Midbrain (tissue), 1 donor: ENCODE measurements at regions not wholly inside any gene's neighbourhood (a gene's known extent, or its start where the extent isn't known, plus 50 kb on each side); places are given as distances from the start of the nearest gene placed in this dataset.

ENCODE experiments used
- DNase-seq: peaks from one replicate; lab custom pipeline; 2025; lab: John Stamatoyannopoulos, UW

DNA sequence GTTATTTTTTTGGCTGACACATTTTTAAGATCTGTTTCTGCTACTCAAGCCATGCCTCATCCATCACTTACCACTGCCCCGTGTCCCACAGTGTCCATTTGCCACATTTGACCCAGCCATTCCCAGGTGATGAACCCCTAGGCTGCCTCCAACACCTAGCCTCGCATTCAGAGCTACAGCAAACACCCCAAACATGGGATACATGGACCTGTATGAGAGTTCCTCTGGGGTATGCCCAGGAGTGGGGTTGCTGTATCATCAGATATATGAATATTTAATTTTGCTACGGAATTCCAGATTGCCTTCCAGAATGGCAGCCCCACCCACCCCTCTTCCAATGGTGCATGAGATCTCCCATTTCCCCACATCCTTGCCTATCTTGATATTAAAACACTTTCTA, 190.1 kb upstream of the RNF32 start:
- DNase-seq = no peak

DNA sequence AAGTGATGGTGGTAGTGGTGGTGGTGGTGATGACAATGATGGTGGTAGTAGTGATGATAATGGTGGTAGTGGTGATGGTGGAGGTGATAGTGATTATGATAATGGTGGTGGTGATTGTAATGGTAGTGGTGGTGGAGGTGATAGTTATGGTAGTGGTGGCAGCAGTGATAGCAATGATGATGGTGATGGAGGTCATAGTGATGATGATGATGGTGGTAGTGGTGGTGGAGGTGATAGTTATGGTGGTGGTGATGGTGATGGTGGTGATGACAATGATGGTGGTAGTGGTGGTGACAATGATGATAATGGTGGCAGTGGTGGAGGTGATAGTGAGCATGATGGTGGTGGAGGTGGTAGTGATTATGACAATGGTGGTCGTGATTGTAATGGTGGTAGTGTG, 191.7 kb upstream of the RNF32 start:
- no peak for DNase-seq

DNA sequence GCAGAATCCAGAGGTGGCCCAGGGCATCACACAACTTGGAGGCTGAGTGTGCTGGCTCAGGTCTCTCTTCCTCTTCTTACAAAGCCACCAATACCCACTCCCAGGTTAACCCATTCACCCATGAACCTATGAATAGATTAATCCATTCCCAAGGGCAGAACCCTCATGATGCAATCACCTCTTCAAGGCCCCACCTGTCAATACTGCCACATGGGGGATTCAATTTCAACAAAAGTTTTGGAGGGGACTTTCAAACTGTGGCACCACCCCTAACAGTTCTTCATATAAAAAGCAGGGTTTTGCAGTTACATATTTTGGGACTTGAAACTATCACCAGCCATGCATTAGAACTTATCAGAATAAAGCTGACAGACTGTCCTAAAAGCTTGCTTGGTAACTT, 193.6 kb upstream of the RNF32 start:
- no peak for DNase-seq

DNA sequence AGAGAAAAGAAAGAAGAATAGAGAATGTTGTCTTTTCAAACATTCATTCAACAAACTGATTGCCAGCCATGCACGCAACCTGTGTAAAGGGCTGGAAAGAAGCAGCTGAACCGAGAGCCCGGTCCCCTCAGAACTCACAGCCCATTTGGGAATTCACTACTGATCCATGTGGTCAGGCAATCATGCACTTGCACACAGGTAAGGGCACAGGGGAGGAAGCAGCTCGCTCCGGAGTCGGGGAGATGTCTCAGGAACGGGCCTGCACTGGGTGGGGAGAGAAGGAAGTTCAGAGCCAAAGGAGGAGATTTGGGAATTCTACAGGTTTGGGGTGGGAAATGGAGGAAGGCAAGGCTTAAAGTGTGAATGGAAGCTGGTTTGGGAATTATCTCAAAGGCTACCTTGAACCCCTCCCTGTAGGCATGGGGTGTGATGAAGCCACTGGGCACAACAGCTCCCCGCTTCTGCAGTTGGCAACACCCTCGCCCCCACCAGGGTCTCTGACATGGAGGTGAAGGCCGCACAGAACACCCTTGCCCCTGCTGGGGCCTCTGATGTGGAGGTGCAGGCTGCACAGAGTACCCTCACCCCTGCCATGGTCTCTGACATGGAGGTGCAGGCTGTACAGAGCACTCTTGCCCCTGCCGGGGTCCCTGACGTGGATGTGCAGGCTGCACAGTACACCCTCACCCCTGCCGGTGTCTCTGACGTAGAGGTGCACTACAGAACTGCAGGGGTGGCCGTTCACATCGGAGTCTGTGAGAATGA, 194.4 kb upstream of the RNF32 start:
- no peak for DNase-seq

DNA sequence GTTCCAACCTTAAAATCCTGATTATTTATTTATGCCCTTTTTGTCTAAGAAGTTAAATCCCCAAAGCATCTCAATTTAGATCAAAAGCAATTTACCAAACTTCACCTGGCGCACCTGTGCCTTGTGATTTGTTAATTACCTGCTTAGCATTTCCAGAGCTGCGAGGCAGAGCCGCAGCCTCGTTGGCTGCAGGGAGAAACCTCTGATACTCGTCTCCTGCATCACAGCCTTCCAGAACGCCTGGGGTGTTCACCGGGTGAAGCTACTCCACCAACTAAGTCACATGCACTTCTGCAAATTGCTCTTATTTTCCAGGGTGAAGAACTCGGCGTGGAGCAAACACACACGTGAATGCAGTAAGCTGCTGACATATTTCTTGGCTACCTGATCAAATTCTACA, 198.1 kb upstream of the RNF32 start:
- DNase-seq = no peak

DNA sequence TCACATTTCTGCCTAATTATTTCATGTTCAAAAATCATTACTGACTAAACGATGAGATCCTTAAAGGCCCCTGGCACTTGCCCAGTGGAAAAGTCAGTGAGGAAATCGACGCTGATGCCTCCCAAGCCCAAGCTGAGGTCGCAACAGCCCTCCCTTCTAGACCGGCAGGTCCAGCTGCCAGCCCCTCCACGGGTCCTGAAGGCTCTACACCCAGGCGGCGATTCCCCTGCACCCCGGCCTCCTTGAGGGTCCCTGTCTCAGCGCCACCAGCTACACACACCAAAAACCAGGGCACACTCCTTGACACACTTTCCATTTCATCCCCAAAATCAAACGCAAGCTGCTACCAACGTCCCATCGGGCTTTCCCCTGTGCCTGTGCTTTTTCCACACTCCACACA, 200.1 kb upstream of the RNF32 start:
- no peak for DNase-seq

DNA sequence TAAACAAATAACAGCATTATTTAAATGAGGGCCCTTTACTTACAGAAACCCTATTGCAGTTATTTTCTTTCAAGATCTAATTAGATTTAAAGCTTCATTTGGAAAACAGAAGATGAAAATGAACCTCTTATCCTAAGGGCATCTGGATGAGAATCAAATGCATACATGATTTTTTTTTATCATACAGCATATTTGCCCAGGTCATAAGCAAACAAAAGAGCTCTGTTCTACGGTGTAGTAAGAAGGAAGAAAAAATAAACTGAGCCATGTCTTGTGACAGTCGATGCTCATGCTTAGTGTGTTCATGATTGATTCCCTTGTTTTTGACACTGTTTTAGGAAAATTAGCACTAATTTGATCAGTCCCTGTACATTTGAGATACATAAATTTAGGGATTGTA, 202.6 kb upstream of the RNF32 start:
- DNase-seq = no peak

DNA sequence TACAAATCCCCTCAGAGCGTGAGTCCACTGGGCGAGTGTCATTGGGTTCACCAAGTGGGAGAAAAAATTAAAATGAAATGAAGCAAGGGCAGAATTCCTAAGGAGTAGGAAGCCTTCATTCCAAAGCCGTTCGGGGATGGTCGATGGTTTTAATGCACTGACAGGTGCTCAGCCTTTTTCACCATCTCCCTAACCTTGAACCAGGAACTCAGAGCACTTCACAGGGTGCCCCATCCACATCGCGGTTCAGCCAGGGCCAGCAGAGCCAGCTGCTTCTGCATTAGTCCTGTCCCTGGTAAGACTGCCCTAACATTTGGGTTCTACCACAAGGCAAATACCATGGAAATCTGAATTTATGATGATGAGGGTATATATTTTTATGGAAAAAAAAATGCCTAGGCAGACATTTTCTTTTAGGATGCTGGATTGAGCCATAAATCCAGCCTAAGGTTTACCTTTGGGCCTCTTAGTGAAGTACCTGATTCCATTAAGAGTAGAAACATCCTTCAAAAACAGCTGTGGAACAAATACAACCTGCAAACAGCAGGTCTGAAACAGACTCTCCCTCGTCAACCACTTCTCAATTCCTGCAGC, 203.5 kb upstream of the RNF32 start:
- DNase-seq = no peak

DNA sequence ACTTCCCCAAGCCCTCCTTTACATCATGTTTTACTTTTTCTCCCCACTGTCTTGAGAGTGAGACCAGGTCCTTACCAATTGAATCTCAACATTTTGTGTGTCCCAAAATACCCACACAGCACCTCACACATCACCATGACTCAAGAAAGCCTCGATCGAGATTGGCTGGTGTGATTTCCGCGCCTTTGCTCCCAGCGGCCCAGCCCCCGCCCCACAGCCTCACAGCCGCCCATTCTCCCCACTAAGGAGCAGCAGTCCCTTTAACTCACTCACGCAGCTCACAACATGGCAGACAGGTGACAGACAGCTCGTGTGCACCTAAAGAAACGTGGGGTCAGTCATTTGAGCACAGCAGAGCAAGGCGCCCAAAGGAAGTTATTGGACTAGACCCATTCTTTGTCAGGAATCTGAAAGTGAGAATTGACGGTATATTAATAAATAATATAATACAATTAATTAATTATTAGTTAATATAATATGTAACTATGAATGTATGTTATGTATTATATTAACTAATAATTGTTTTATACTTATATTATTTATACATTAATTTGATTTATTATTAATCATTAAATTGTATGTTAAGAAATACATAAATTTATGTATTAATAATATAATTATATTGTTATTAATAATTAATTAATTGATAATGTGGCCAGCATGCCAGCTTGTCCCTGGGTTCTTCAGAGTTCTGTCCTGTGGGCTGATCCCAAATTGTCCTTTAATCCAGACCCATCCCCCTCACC, 204.9 kb upstream of the RNF32 start:
- no peak for DNase-seq

DNA sequence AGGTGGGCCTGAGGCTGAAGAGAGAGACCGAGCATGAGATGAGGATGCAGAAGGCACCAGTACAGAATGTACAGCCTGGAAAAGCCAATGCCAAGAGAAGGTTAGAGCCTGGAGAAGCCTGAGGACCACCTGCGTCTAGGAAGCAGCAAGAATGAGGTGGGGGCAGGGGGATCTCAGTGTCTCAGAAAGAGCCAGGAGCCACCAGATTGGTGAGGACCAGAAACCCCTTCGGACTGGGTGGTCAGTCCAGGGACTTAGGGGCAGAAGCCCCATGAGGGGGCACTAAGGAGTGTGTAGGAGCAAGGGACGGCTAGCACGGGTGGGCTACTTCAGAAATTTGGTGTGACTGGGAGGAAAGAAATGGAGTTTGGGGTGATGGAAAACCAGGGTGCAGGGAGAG, 205.9 kb upstream of the RNF32 start:
- DNase-seq = no peak

DNA sequence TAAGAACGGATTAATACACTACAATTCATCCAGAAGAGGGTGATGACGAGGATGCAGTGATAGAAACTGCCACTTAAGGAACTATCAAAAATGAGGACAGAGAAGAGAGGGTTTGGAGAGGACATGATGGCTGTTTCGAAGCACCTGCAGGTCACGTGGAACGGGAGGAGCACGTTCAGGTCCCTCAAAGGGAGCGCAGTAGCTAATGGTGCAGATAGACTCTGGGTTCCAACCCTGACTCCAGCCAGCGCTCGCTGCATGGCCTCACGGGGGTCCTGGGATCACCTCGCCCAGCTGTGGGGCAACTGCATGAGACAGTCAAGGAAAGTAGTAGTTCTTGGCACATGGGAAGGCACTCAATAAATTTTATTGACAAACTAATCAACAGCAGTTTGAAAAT, 208.6 kb upstream of the RNF32 start:
- DNase-seq = no peak

DNA sequence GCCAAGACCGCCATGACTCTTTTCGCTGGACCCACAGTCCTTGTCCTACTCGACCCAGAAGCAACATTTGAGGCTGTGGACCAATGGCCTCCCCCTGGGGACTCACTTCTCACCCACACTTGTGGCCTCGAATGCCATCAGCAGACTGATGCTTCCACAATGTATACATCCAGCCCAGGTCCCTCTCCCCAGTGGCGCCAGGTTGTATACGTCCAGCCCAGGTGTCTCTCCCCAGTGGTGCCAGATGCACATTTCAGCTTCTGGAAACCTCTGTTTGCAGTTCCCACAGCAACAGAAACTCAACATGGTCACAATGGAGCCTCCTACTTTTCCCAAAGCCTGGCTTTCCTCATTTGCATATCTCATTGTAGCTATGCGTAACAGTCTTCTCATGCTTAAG, 210.5 kb upstream of the RNF32 start:
- DNase-seq = no peak

DNA sequence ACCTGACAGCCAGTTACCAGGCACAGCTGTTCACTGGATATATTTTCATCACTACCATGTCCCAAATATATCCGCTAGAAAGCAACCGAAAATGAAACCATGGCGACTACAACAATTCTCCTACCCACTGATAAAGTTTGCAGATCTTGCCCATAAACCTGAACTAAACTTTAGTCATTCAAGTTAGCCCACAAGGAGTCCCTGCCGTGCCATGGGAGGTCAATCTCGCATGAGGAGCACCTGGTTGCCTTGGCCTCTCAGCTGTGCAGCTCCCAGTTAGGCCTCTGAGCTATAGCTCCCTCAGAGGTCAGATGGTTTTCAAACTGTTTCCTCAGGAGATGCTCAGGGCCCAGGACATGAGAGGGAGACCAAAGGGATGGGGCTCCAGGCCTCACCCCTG, 211.1 kb upstream of the RNF32 start:
- no peak for DNase-seq

DNA sequence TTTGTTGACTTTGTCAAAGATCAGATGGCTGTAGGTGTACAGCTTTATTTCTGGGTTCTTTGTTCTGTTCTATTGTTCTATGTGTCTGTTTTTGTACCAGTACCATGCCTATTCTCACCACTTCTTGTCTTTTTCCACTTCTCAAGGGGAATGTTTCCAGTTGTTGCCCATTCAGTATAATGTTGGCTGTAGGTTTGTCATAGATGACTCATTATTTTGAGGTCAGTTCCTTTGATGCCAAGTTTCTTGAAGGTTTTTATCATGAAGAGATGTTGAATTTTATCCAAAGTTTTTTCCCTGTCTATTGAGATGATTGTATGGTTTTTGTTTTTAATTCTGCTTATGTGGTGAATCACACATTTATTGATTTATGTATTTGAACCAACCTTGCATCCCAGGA, 216.7 kb upstream of the RNF32 start:
- DNase-seq = no peak

DNA sequence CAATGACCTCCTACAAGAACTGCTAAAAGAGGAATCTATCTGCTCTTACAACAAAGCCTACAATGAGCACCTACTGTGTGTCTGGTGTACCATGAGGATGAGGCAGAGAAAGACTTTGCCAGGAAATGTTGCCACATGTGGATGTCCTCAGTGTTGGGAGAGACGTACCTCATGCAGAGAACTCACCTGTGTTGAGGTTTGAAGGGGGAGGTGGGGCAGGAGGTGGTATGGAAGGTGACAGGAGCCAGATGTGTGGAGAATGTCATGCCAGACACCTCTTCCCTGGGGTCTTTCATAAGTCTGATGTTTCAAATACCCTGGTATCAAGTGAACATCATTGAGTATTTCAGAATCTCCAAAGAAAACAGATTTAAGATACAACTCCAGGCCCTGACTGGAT, 220.1 kb upstream of the RNF32 start:
- no peak for DNase-seq

DNA sequence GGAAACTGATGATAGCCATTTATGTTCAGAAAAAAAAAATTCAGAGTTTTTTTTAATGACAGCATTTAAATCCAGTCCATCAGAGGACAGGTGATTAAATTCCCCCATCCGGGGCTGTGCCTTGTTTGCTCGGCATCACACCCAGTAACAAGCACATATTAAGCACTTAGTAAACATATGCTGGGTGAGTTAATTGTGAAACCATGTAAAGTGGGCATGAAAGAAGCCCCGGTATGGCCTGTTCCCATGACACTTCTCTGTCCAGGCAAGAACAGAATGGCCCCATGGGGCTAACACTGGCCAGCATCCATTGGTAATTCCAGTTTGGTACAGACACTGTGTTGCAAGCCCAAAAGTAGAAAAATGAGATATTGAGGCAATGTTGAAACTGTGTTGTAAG, 220.8 kb upstream of the RNF32 start:
- no peak for DNase-seq

DNA sequence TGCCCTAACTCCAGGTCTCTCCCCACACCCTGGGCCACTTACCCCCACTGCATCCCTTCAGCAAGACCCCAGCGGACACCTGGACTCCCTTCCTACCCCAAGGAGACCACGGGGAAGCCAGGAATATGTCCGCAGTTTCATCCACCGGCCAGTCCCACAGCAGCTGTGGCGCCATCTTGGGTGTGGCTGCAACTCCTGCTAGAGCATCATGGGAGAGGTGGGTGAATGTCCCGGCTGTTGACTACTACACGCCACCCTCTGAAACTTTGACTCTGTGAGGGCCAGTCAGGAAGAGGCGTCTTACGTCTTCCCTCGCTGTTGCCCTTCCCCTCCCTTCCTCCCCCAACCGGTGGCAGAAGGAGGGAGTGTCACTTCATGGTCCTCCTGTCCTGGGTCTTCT, 238.3 kb upstream of the RNF32 start:
- DNase-seq = no peak

DNA sequence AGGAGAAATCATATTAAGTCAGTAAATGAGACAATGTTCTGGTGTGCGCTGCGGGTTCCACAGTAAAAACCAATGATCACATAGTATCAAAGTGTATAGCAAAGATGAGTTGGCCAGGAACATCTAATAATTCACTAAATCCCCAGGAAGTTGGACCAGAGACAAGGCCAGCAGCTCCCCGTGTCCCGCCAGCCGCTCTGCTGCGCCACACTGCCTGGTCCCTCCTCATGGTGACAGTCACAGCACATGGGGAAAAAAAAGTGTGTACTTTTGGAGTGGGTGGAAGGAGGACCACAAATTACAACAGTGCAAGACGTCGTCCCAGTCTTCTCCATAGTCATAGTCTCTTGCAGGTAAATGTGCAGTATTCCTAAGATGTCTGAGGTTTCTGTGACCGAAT, 239.0 kb upstream of the RNF32 start:
- DNase-seq = no peak

DNA sequence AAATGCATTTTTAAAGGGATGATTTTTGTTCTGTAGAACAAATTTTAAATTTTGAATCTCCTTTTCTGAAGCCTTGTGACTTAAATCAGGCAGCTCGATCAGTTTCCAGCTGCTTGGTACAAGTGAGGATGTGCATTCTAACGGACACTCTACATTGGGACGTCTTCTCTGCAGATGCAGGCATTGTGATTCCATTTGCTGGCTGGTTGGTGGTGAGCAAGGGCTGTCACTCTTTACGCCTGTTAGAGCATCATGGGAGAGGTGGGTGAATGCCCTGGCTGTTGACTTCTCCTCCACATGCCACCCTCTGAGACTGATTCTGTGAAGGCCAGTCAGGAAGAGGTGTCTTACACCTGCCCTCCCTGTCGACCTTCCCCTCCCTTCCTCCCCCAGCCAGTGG, 240.5 kb upstream of the RNF32 start:
- DNase-seq = no peak

DNA sequence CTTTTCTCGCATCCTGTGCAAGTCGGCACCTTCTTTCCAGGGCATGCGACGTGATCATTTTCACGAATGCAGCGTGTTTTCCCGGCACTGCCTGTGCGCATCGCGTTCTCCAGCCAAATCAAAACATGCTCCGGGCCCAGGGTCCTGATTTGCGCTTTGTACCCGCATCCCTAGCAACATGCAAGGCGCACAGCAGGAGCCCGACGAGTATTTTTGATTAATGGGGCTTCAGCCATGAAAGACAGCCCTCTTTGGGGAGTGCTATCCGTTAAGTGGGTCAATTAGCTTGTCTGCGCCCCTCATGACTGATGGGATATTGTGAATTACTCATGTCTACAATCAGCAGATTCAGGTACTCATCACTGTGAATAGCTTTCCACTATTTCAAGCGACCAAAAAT, 243.3 kb upstream of the RNF32 start:
- DNase-seq = no peak

DNA sequence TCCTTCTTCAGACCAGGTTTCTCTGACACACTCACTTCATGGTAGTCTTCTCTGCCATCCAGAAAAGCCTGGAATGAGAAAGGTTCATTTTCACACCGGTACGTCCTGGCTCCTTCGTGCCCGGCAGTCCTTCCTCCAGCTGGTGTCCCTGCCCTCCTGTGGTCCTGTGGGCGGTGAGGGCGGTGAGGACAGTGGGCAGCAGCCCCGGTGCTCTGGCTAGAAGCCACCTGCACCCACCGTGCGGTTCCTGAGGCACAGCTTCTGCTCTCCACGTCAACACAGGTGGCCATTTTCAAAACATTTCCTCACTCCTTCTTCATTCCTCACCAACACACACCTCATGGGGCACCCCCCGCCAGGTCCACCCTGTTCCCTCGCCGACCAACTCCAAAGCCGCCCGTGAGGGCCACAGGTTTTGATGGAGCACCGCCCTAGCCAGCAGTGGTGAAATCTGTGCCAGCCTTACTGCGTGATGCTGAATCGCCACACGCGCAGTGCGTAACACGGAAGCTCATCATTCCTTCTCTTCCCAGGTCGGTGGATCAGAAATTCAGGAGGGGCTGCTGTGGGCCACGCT, 251.4 kb upstream of the RNF32 start:
- DNase-seq = no peak

DNA sequence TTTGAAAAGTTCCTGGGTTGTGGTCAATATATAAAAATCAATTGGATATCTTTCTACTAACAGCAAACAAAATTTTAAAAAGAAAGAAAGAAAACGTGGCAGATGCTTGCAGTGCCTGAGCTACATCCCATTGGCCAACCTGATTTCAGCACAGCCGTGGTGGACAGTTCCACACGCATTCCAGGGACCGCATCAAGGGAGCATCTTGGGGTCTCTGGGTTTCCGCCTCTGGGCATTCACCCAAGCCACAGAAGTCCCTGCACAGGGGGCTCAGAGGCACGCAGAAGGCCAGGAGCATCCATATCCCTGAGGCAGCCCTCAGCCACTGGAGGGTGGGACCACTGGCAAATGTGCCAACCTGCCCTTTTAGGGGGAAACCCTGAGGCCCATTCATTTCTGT, 254.5 kb upstream of the RNF32 start:
- no peak for DNase-seq

DNA sequence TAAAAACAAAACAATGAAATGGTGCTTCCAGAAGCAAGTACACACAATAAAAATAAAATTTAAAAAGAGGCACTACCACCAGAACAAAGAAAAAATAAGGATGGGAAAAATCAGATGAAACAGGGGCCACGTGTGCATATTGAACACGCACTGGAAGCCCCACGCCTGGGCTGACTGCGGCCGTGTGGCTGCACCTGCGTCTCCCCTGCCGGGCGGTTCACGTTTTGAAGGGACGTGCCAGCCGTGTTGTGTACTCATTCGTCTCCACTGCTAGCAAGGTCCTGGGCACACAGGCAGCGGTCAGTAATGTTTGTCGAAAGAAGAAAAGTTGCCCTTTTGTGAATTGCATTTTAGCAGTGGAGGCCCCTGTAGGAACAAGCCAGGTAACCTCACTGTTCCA, 255.9 kb upstream of the RNF32 start:
- no peak for DNase-seq
